Spleen (tissue), 7 donors: ENCODE measurements at regions not wholly inside any gene's neighbourhood (a gene's known extent, or its start where the extent isn't known, plus 50 kb on each side); places are given as distances from the start of the nearest gene placed in this dataset.

Source experiments
- POLR2A ChIP-seq, 3 donors: fragments of 450-650 bp; IDR thresholded peaks; one replicate each; pipeline ENCODE4 v1.5.1; 2017; ENCODE audit warnings: antibody characterized with exemption in 3 of 3, mild to moderate bottlenecking in 1 of 3
- TF ChIP-seq, protein P1 (sequence below), 11 experiments: fragments of 200-600 bp in 7 of 11; fragments of 450-650 bp in 4 of 11; sonication (generic) in 4 of 11; IDR thresholded peaks in 8 of 11; conservative IDR thresholded peaks in 3 of 11; 1 replicate in 7 of 11; 2 replicates in 4 of 11; pipeline versions ENCODE4 v1.4.0 to v1.8.0; 2016 to 2021; ENCODE audit warnings: antibody characterized with exemption in 11 of 11, inconsistent platforms in 4 of 11, mild to moderate bottlenecking in 1 of 11
- donor health status: DM: no; HTN: no; CAD: no; lungs with moderate emphysema.
- donor health status: DM: no; HTN: no; CAD: no.
- donor health status: DM: no; HTN: no; CAD: no.

DNA sequence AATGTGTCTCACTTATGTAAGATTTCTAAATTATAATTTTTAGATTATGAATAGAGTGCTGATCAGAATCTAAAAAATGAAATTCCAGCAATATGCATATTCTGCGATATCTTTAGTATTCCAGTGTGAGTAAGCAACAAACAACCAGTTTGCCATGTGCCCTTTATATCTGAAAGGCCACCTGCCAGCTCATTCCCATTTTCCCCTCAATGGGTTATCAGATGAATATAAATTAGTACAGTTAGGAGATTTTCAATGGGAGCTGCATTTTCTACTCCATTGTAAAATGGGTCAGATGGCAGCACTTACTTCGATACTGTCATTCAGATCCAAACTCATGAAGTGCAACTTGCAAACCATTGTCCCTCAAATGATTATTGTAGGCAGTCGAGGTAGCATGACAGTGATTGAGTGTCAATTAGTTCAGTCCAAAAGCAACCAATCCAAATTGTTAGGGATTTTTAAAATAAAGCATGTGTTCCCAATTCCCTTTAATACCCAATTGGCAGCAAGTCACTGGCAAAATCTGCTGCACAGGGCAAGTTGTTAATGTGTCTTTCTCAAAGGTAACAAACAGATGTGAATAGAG is 680.3 kb downstream of the LRRIQ3 start:
- TF ChIP-seq, protein P1, sequence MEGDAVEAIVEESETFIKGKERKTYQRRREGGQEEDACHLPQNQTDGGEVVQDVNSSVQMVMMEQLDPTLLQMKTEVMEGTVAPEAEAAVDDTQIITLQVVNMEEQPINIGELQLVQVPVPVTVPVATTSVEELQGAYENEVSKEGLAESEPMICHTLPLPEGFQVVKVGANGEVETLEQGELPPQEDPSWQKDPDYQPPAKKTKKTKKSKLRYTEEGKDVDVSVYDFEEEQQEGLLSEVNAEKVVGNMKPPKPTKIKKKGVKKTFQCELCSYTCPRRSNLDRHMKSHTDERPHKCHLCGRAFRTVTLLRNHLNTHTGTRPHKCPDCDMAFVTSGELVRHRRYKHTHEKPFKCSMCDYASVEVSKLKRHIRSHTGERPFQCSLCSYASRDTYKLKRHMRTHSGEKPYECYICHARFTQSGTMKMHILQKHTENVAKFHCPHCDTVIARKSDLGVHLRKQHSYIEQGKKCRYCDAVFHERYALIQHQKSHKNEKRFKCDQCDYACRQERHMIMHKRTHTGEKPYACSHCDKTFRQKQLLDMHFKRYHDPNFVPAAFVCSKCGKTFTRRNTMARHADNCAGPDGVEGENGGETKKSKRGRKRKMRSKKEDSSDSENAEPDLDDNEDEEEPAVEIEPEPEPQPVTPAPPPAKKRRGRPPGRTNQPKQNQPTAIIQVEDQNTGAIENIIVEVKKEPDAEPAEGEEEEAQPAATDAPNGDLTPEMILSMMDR (IDR thresholded peaks at IDR 0.05 in 8 of 11, conservative IDR thresholded peaks at IDR 0.05 in 3 of 11) = no peak
- no peak for TF ChIP-seq POLR2A (IDR thresholded peaks at IDR 0.05)
